Lower leg skin (tissue), 3 donors: ENCODE measurements at regions not wholly inside any gene's neighbourhood (a gene's known extent, or its start where the extent isn't known, plus 50 kb on each side); places are given as distances from the start of the nearest gene placed in this dataset.
"Not testable (repeated sequence)": the region's sequence is repeated elsewhere in the genome, so short reads cannot be mapped to it uniquely, and the experiment has no call there.

ENCODE experiments used
- POLR2A ChIP-seq, 2 donors: fragments of 450-650 bp; IDR thresholded peaks; one replicate each; pipeline ENCODE4 v1.6.1; 2016 to 2017; ENCODE audit warnings: antibody characterized with exemption in 2 of 2, mild to moderate bottlenecking in 1 of 2, moderate library complexity in 1 of 2
- TF ChIP-seq, protein P1 (sequence below), 3 donors: fragments of 450-650 bp; IDR thresholded peaks; one replicate each; pipeline ENCODE4 v1.5.1; 2016; ENCODE audit warnings: antibody characterized with exemption in 3 of 3, mild to moderate bottlenecking in 3 of 3, moderate library complexity in 2 of 3

DNA sequence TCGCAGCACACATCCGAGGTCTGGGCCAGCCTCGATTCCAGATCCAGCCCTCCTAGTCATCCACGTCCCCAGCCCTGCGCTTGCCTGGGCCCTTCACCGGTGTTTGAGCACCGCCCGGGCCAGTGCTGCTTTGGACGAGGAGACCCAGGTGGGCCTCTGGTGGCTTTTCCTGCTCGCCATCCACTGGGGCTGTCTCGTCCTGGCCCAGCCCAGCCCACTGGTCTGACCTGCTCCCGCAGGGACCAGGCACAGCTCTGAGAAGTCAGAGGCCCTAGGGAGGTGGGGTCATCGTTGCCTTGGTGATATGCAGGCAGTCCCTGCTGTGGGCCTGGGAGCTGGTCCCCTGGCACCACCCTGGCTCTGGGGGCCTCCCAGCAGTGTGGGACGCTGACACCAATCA is 200.8 kb downstream of the USP22 start:
- TF ChIP-seq POLR2A (IDR thresholded peaks at IDR 0.05): not testable (repeated sequence)
- TF ChIP-seq, protein P1, sequence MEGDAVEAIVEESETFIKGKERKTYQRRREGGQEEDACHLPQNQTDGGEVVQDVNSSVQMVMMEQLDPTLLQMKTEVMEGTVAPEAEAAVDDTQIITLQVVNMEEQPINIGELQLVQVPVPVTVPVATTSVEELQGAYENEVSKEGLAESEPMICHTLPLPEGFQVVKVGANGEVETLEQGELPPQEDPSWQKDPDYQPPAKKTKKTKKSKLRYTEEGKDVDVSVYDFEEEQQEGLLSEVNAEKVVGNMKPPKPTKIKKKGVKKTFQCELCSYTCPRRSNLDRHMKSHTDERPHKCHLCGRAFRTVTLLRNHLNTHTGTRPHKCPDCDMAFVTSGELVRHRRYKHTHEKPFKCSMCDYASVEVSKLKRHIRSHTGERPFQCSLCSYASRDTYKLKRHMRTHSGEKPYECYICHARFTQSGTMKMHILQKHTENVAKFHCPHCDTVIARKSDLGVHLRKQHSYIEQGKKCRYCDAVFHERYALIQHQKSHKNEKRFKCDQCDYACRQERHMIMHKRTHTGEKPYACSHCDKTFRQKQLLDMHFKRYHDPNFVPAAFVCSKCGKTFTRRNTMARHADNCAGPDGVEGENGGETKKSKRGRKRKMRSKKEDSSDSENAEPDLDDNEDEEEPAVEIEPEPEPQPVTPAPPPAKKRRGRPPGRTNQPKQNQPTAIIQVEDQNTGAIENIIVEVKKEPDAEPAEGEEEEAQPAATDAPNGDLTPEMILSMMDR (IDR thresholded peaks at IDR 0.05): not testable (repeated sequence)
